ENCODE measurements at regions not wholly inside any gene's neighbourhood (a gene's known extent, or its start where the extent isn't known, plus 50 kb on each side); places are given as distances from the start of the nearest gene placed in this dataset.
A peak's percentile ranks its signal among the peaks of the same experiment; 100 is the strongest.

- in situ Hi-C loops (cut with MboI; ENCODE audit: low pct_unique_long_range_greater_than_20kb, low sequenced_read_pairs, unreplicated experiment) = loop anchor here (10.0 kb wide), 1 partner anchor 172 kb away; no protein-coding TSS in a partner anchor
- DNase-seq (ENCODE audit: low spot score) = no peak
- TF ChIP-seq CTCF (IDR thresholded peaks at IDR 0.05; ENCODE audit: extremely low read depth, insufficient read depth, missing control alignments) = no peak
Measured at GRCh38 chr17:77322514-77323412, 182.0 kb downstream of the SEC14L1 start.

- peak; percentile 2 for TF ChIP-seq CTCF (IDR thresholded peaks at IDR 0.05; ENCODE audit: extremely low read depth, insufficient read depth, missing control alignments)
- DNase-seq (ENCODE audit: low spot score) = no peak
- in situ Hi-C loops (cut with MboI; ENCODE audit: low pct_unique_long_range_greater_than_20kb, low sequenced_read_pairs, unreplicated experiment) = loop anchor here (10.0 kb wide), 1 partner anchor 171 kb away; no protein-coding TSS in a partner anchor
Measured at GRCh38 chr17:77323413-77324171, 182.8 kb downstream of the SEC14L1 start.

- DNase-seq (ENCODE audit: low spot score) = no peak
- TF ChIP-seq CTCF (IDR thresholded peaks at IDR 0.05; ENCODE audit: extremely low read depth, insufficient read depth, missing control alignments) = no peak
- in situ Hi-C loops (cut with MboI; ENCODE audit: low pct_unique_long_range_greater_than_20kb, low sequenced_read_pairs, unreplicated experiment) = loop anchor here (10.0 kb wide), 1 partner anchor 171 kb away; no protein-coding TSS in a partner anchor
Measured at GRCh38 chr17:77324227-77324626, 183.5 kb downstream of the SEC14L1 start.

GRCh38 chr17:77325577-77326075, 184.9 kb downstream of the SEC14L1 start:
- DNase-seq (ENCODE audit: low spot score) = no peak
- in situ Hi-C loops (cut with MboI; ENCODE audit: low pct_unique_long_range_greater_than_20kb, low sequenced_read_pairs, unreplicated experiment) = loop anchor here (10.0 to 25.0 kb wide), 2 partner anchors 169 to 687 kb away; no protein-coding TSS in a partner anchor
- no peak for TF ChIP-seq CTCF (IDR thresholded peaks at IDR 0.05; ENCODE audit: extremely low read depth, insufficient read depth, missing control alignments)

- in situ Hi-C loops (cut with MboI; ENCODE audit: low pct_unique_long_range_greater_than_20kb, low sequenced_read_pairs, unreplicated experiment) = loop anchor here (10.0 to 25.0 kb wide), 2 partner anchors 169 to 686 kb away; no protein-coding TSS in a partner anchor
- no peak for DNase-seq (ENCODE audit: low spot score)
- no peak for TF ChIP-seq CTCF (IDR thresholded peaks at IDR 0.05; ENCODE audit: extremely low read depth, insufficient read depth, missing control alignments)
Measured at GRCh38 chr17:77326076-77326591, 185.4 kb downstream of the SEC14L1 start.

GRCh38 chr17:77326636-77327035, 185.9 kb downstream of the SEC14L1 start:
- no peak for DNase-seq (ENCODE audit: low spot score)
- no peak for TF ChIP-seq CTCF (IDR thresholded peaks at IDR 0.05; ENCODE audit: extremely low read depth, insufficient read depth, missing control alignments)
- in situ Hi-C loops (cut with MboI; ENCODE audit: low pct_unique_long_range_greater_than_20kb, low sequenced_read_pairs, unreplicated experiment) = loop anchor here (10.0 to 25.0 kb wide), 2 partner anchors 168 to 686 kb away; no protein-coding TSS in a partner anchor

Data from GM13977 (cell line).